Heart right ventricle (tissue), 16 donors: ENCODE measurements at regions not wholly inside any gene's neighbourhood (a gene's known extent, or its start where the extent isn't known, plus 50 kb on each side); places are given as distances from the start of the nearest gene placed in this dataset.

Source experiments
- ATAC-seq, 8 donors: fragments of 200-7000 bp; cut with Tn5 transposase; one replicate each; pipeline ENCODE4 v1.9.1; 2020; ENCODE audit warnings: mild to moderate bottlenecking in 8 of 8, moderate library complexity in 8 of 8, moderate number of reproducible peaks in 1 of 8
- DNase-seq, 2 donors: peaks; one replicate each; pipeline ENCODE4 v3.0.0-alpha.2; 2020
- H3K27ac ChIP-seq, 10 donors: fragments of 200-600 bp; sonication (generic) in 2 of 10; one replicate each; pipeline versions ENCODE4 v1.5.0 to v1.8.0; 2020 to 2022; ENCODE audit warnings: mild to moderate bottlenecking in 3 of 10
- H3K27me3 ChIP-seq, 7 donors: fragments of 200-600 bp; one replicate each; pipeline ENCODE4 v1.8.0; 2021 to 2022; ENCODE audit warnings: mild to moderate bottlenecking in 2 of 7
- H3K36me3 ChIP-seq, 9 donors: fragments of 200-600 bp; sonication (generic) in 1 of 9; one replicate each; pipeline versions ENCODE4 v1.5.0 to v1.8.0; 2020 to 2022; ENCODE audit warnings: mild to moderate bottlenecking in 2 of 9
- H3K4me1 ChIP-seq, 9 donors: fragments of 200-600 bp; sonication (generic) in 1 of 9; one replicate each; pipeline versions ENCODE4 v1.5.0 to v1.8.0; 2020 to 2022; ENCODE audit warnings: mild to moderate bottlenecking in 4 of 9
- H3K4me3 ChIP-seq, 10 donors: fragments of 200-600 bp; sonication (generic) in 2 of 10; one replicate each; pipeline versions ENCODE4 v1.5.0 to v1.8.0; 2020 to 2022; ENCODE audit warnings: mild to moderate bottlenecking in 7 of 10, moderate library complexity in 2 of 10
- H3K9me3 ChIP-seq, 11 donors: fragments of 200-600 bp in 10 of 11; sonication (generic) in 2 of 11; one replicate each; pipeline versions ENCODE4 v1.5.0 to v1.8.0; 2013 to 2022; ENCODE audit warnings: mild to moderate bottlenecking in 2 of 11, control low read depth in 1 of 11, moderate library complexity in 1 of 11
- WGBS, 2 donors: extraction: QIAGEN DNeasy Blood & Tissue Kit; methylation state at CpG; one replicate each; pipeline ENCODE4 v1.1.7; 2013; ENCODE audit warnings: inconsistent platforms in 1 of 2; 5-methylcytosine and 5-hydroxymethylcytosine counted together
- intact Hi-C, 10 donors: fragments of 100-400 bp; cut with DNase I; formaldehyde crosslinking; loops; one replicate each; pipeline versions ENCODE4 v1.11.1 to v1.14.2; 2022
- TF ChIP-seq, protein P1 (sequence below), 9 donors: fragments of 200-600 bp; sonication (generic) in 2 of 9; IDR thresholded peaks; one replicate each; pipeline versions ENCODE4 v1.5.0 to v1.8.0; 2021 to 2022; ENCODE audit warnings: antibody characterized with exemption in 9 of 9, mild to moderate bottlenecking in 5 of 9, moderate library complexity in 1 of 9
- donor health status: Arrhythmogenic right ventricular cardiomyopathy.
- donor health status: ischemic (EF 13 %, LVEDD 7.1; RV severe dilation, severe dysfunction).
- donor health status: healthy with polysubstance abuse.
- donor health status: DM: no; HTN: yes; CAD: no.
- donor health status: DM: no; HTN: no; CAD: no.
- donor health status: ischemic (EF 25% LVEDD 6.9; RV normal size, moderate dysfunction).
- donor health status: ischemic (EF 25% LVEDD 5.7; RV mildly dilated, moderate dysfunction).
- donor health status: healthy.
- donor health status: DM: yes; HTN: yes; CAD: no.
- donor health status: Ischemic cardiomyopathy.
- donor health status: ischemic (EF 35%, LVEDD 5.7; RV mildly dilated, moderate dysfunction).
- donor health status: nonischemic (EF 11% LVEDD 7.7; RV severe dilation, severe dysfunction).
- donor health status: DM: yes; HTN: yes; CAD: no.
- donor health status: PGD.
- donor health status: ischemic (EF 29% LVEDD 5.4; RV normal size, mild dysfunction).
- donor health status: nonischemic (EF 23%, LVEDD 6.1; RV moderate dilation, normal function).

DNA sequence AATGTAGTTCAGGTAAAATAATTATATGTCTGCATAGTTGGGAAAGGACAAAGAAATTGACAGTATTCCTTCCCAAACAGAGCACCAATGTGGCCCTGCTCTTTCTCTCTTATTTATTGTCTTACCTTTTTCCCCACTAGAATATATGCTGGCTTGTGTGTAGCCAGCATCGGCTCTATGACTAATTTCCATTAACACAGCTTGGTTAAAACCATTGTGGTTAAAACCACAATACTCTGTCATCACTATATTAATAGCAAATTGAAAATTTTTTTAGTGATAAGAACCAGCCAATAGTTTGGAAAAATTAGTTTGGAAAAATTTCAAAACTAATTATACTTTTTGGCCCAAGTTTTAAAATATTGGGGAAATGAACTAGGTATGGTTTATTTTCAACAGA lies 535.1 kb downstream of the UTRN start:
- DNase-seq (no peak), ATAC-seq (no peak)
- intact Hi-C loops: no loop called here
- TF ChIP-seq, protein P1, sequence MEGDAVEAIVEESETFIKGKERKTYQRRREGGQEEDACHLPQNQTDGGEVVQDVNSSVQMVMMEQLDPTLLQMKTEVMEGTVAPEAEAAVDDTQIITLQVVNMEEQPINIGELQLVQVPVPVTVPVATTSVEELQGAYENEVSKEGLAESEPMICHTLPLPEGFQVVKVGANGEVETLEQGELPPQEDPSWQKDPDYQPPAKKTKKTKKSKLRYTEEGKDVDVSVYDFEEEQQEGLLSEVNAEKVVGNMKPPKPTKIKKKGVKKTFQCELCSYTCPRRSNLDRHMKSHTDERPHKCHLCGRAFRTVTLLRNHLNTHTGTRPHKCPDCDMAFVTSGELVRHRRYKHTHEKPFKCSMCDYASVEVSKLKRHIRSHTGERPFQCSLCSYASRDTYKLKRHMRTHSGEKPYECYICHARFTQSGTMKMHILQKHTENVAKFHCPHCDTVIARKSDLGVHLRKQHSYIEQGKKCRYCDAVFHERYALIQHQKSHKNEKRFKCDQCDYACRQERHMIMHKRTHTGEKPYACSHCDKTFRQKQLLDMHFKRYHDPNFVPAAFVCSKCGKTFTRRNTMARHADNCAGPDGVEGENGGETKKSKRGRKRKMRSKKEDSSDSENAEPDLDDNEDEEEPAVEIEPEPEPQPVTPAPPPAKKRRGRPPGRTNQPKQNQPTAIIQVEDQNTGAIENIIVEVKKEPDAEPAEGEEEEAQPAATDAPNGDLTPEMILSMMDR (IDR thresholded peaks at IDR 0.05): no peak
- Histone ChIP-seq H3K9me3 (no peaks in the 10 kb centered on the region), H3K36me3 (peaks cover 0 to 65% (median 0%) of the 10 kb centered on the region in 9 donors), H3K4me1 (peaks cover 0 to 9% (median 0%) of the 10 kb centered on the region in 9 donors), H3K27me3 (no peaks in the 10 kb centered on the region), H3K4me3 (no peak overlapping the region), H3K27ac (no peak overlapping the region)
- WGBS, 2 donors: 76 to 88% methylated on average over 1 of the region's 1 CpG

DNA sequence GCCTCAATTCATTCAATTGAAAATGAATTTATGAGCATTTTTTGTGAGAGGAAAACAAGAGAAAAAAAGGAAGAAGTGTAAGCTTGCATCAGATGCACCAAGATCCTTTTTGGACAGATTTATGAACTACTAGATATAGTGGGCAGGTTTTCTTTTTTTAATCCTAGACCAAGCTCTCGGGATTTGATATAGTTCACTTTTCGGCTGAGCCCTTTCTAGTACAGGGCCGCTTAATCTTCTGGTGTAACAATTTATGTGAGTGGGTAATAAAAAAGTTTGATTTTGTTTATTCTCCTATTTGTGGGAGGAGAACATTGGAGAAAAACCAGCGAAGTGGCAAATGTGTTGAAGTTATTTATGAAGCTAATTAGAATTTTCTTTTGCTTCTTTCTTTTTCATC lies 538.0 kb downstream of the UTRN start:
- 91 to 92% methylated on average over 4 of the region's 4 CpGs for WGBS, 2 donors
- no peaks in the 10 kb centered on the region for H3K27me3 ChIP-seq

DNA sequence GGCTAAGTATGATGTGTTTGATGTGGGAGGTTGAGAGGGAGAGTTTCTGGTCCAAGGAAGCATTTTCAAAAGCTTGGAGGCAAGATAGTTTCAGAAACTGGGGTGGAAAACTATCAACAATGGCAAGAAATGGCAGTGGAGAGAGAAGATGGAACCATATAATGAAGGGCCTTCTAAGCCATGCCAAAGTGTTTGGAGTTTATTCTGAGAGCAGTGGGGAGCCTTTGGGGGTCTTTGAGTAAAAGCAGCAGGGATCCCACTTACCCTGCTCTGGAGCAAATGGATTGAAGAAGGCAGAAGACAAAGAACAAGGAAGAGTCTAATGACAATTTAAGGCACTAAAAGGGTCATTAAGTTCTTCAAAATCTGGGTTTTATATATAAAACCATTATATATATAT lies 538.9 kb downstream of the UTRN start:
- Histone ChIP-seq H3K27me3 (no peaks in the 10 kb centered on the region), H3K36me3 (peaks cover 0 to 82% (median 7%) of the 10 kb centered on the region in 9 donors), H3K4me3 (no peak overlapping the region), H3K27ac (no peak overlapping the region), H3K9me3 (no peaks in the 10 kb centered on the region), H3K4me1 (no peaks in the 10 kb centered on the region)
- TF ChIP-seq, protein P1 (IDR thresholded peaks at IDR 0.05): no peak
- no peak for ATAC-seq
- no peak for DNase-seq
- intact Hi-C loops: no loop called here

More for the DNA sequence above, 538.0 kb downstream of the UTRN start:
- intact Hi-C loops: no loop called here
- Histone ChIP-seq H3K36me3 (peaks cover 0 to 73% (median 7%) of the 10 kb centered on the region in 9 donors), H3K9me3 (no peaks in the 10 kb centered on the region), H3K27ac (no peak overlapping the region), H3K4me3 (no peak overlapping the region), H3K4me1 (no peaks in the 10 kb centered on the region)
- TF ChIP-seq, protein P1 (IDR thresholded peaks at IDR 0.05): no peak
- ATAC-seq (no peak), DNase-seq (no peak)

GRCh38 chr6:144834426-144835038 lies 549.4 kb downstream of the UTRN start:
- intact Hi-C loops: no loop called here
- H3K36me3 ChIP-seq: peaks cover 0 to 99% (median 38%) of the 10 kb centered on the region in 9 donors
- 79 to 80% methylated on average over 6 of the region's 6 CpGs for WGBS, 2 donors
- TF ChIP-seq, protein P1 (IDR thresholded peaks at IDR 0.05): no peak
- DNase-seq (no peak), ATAC-seq (no peak)
- H3K9me3 ChIP-seq: no peaks in the 10 kb centered on the region
- H3K4me1 ChIP-seq: no peaks in the 10 kb centered on the region
- H3K27me3 ChIP-seq: no peaks in the 10 kb centered on the region
- no peak overlapping the region for H3K27ac ChIP-seq
- H3K4me3 ChIP-seq: no peak overlapping the region
